H54 (cell line): ENCODE measurements at regions not wholly inside any gene's neighbourhood (a gene's known extent, or its start where the extent isn't known, plus 50 kb on each side); places are given as distances from the start of the nearest gene placed in this dataset.
"Not testable (repeated sequence)": the region's sequence is repeated elsewhere in the genome, so short reads cannot be mapped to it uniquely, and the experiment has no call there.

Experiments
- DNase-seq: peaks from one replicate; pipeline ENCODE4 v3.0.0; 2011; ENCODE audit warnings: low spot score, mixed read lengths; ENCODE audit not compliant: insufficient read length
- FAIRE-seq: peaks from 3 replicates; lab custom pipeline; 2011; peaks lifted over from hg19 to GRCh38; lab: Jason Lieb, UNC
- POLR2A ChIP-seq: IDR thresholded peaks from 2 replicates; pipeline ENCODE4 v1.6.1; 2011; ENCODE audit warnings: low read depth, mild to moderate bottlenecking, low read length

DNA sequence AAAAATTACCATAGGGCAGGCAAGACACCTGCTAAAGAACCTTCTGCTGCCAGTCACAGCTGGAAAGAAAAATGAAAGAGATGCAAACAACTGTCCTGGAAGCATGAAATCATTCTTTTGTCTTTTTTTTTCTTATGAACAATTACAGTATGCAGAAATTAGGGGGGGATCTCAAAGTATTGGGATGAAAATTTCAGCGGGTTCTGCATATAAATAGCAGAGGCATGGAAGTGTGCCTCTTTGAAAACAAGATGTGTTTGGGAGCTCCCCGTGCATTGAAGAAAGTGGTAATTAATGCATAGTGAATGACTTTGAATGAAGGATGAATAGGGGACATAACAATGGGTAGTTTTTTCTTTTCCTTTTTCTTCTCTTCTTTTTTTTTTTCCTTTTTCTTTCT, 431.2 kb downstream of the SOX2 start:
- no peak for FAIRE-seq
- no peak for DNase-seq
- no peak for TF ChIP-seq POLR2A

GRCh38 chr3:182143903-182144302, 432.2 kb downstream of the SOX2 start:
- no peak for TF ChIP-seq POLR2A
- no peak for FAIRE-seq
- no peak for DNase-seq

DNA sequence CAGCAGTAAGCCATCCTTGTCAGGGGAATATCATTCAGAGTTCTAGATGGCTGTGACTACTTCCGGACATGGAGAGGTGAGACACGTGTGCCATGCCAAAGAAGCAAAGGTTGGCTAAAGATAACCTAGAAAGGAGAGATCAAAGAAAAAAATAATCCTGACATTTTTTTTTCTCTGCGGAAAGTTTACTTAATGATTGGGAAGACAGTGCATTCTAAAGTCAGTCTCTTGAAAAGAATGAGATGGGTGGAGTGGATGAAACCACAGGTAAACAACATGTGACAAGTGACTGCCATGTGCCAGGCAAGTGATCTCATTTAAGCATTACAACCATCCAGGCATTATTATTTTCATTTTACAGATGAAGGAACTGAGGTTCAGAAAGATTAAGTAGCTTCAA, 436.6 kb downstream of the SOX2 start:
- no peak for DNase-seq
- no peak for FAIRE-seq
- no peak for TF ChIP-seq POLR2A

- TF ChIP-seq POLR2A = no peak
- DNase-seq = no peak
- FAIRE-seq = no peak
Measured at GRCh38 chr3:182149594-182149993, 437.9 kb downstream of the SOX2 start.

DNA sequence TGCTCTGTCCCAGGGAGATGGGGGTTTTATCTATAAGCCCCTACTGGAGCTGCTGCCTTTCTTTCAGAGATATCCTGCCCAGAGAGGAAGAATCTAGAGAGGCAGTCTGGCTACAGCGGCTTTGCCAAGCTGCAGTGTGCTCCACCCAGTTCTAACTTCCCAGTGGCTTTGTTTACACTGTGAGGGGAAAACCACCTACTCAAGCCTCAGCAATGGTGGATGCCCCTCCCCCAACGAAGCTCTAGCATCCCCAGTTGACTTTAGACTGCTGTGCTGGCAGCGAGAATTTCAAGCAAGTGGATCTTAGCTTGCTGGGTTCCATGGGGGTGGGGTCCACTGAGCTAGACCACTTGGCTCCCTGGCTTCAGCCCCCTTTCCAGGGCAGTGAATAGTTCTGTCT, 444.6 kb downstream of the SOX2 start:
- DNase-seq, FAIRE-seq: not testable (repeated sequence)

GRCh38 chr3:182165234-182165633, 453.5 kb downstream of the SOX2 start:
- DNase-seq (no peak), FAIRE-seq (no peak)
- no peak for TF ChIP-seq POLR2A

GRCh38 chr3:182172534-182172933, 460.8 kb downstream of the SOX2 start:
- no peak for FAIRE-seq
- no peak for TF ChIP-seq POLR2A

GRCh38 chr3:182178488-182179200, 466.9 kb downstream of the SOX2 start:
- TF ChIP-seq POLR2A = no peak
- no peak for DNase-seq
- FAIRE-seq = no peak

More at GRCh38 chr3:182172534-182172933, 460.8 kb downstream of the SOX2 start:
- DNase-seq = no peak

- no peak for FAIRE-seq
Measured at GRCh38 chr3:182179631-182180030, 467.9 kb downstream of the SOX2 start.

DNA sequence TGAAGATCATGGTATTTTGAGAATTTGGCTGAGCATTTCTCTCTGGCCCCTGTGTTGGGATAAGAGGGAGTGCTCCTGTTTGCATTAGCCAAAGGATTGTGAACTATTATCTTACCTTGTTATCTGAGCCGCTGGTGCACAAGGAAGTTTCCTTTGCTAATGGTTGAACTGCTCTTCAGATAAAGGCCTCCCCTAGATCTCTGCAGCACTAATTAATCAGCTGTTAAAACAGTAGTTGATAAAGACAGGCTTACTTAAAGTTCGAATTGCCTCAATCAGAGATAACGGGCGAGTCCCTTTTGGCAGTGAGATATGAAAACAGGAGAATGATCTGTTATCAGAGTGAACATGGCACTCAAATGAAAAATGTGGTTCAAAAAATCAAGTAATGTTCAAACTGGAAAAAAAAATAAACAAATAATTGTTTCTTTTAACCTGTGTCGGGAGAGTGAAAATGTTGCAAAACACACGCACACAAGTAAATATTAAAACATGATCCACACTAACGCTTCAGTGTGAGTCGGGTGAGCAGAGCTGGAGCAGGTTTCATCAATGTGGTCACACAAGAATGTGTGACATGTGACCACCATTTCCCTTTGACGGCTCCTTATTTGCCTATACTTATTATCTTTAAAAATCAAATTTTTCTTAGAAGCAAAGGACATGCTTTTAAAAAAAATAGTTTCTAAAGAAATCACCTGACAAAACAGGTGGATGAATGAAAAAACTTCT, 469.1 kb downstream of the SOX2 start:
- DNase-seq (no peak), FAIRE-seq (no peak)
- no peak for TF ChIP-seq POLR2A

More at GRCh38 chr3:182179631-182180030, 467.9 kb downstream of the SOX2 start:
- TF ChIP-seq POLR2A = no peak
- no peak for DNase-seq

DNA sequence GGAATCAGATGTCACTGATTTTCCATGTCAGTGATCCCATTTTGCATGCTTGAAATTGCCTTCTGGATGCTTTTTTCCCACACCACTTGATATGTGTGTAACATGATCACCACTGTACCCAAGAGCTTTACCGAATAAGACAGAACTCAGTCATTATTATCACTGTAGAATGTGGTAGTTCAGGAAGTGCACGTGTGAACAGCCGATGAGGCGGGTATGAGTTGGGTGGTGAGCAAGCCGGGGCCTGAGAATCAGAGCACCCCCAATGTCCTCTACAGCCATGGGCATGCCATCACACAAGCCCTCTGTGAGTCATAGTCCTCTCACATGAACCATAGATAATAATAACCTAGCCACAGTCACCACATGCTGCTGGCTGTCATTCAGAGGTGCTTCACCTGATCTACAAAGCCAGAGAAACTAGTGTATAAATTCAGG, 470.8 kb downstream of the SOX2 start:
- no peak for TF ChIP-seq POLR2A
- DNase-seq (no peak), FAIRE-seq (no peak)

DNA sequence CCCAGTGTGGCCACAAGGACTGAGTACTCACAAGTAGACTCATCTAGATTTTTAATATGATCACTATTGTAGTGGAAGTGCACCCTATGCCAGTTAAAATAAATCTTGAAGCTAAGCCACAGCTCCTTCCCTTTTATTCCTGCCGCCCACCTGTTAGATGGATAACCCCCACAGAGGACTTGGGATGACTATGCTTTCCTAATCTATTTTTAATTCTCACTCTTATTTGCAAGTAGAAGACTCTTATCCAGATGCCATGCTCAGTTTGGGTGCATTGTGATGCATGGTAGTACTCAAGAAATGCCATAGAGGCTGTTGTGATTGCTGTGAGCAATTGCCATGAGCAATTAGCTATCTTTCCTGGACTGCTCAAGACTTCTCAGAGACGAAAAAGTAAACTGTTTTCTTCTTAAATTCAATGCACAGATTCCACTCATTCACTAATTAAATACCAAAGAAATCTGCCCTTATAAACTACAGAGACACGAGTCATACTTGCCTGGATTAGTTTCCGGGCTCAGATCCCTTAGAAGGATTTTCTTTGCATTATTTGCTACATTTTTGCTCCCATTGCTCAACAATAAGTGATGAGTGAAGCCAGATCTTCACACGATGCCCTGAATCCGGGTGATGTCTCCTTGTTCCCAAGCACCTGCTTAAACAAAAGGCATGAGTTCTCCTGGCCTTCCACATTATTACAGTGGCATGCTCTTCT, 472.1 kb downstream of the SOX2 start:
- no peak for TF ChIP-seq POLR2A
- FAIRE-seq = no peak
- no peak for DNase-seq

GRCh38 chr3:182185313-182185712, 473.6 kb downstream of the SOX2 start:
- no peak for TF ChIP-seq POLR2A
- no peak for FAIRE-seq
- no peak for DNase-seq

GRCh38 chr3:182190056-182190455, 478.3 kb downstream of the SOX2 start:
- TF ChIP-seq POLR2A = no peak
- FAIRE-seq (no peak), DNase-seq (no peak)

GRCh38 chr3:182198345-182198744, 486.6 kb downstream of the SOX2 start:
- FAIRE-seq = no peak

More at GRCh38 chr3:182198345-182198744, 486.6 kb downstream of the SOX2 start:
- no peak for DNase-seq
- no peak for TF ChIP-seq POLR2A
